Ishikawa (cell line): ENCODE measurements at regions not wholly inside any gene's neighbourhood (a gene's known extent, or its start where the extent isn't known, plus 50 kb on each side); places are given as distances from the start of the nearest gene placed in this dataset.

Experiments
- CEBPB ChIP-seq: IDR thresholded peaks from 2 replicates; pipeline ENCODE4 v1.6.1; 2012
- CREB1 ChIP-seq: IDR thresholded peaks from 2 replicates; pipeline ENCODE4 v1.6.1; 2012; ENCODE audit warnings: low read depth
- EGR1 ChIP-seq: IDR thresholded peaks from 2 replicates; pipeline ENCODE4 v1.6.1; 2012
- EP300 ChIP-seq: IDR thresholded peaks from 2 replicates; pipeline ENCODE4 v1.6.1; 2012; ENCODE audit warnings: borderline replicate concordance
- FOXM1 ChIP-seq: IDR thresholded peaks from 2 replicates; pipeline ENCODE4 v1.6.1; 2012; ENCODE audit warnings: low read depth, borderline replicate concordance
- MAX ChIP-seq: IDR thresholded peaks from 2 replicates; pipeline ENCODE4 v1.6.1; 2012
- NFIC ChIP-seq: IDR thresholded peaks from 2 replicates; pipeline ENCODE4 v1.6.1; 2012
- RAD21 ChIP-seq: IDR thresholded peaks from 2 replicates; pipeline ENCODE4 v1.6.1; 2012; ENCODE audit warnings: low read depth
- REST ChIP-seq: IDR thresholded peaks from 2 replicates; pipeline ENCODE4 v1.6.1; 2012; ENCODE audit warnings: low read depth, mild to moderate bottlenecking
- TAF1 ChIP-seq: IDR thresholded peaks from 2 replicates; pipeline ENCODE4 v1.6.1; 2012; ENCODE audit warnings: low read depth, mild to moderate bottlenecking
- TCF12 ChIP-seq: IDR thresholded peaks from 2 replicates; pipeline ENCODE4 v1.6.1; 2012; ENCODE audit warnings: low read depth
- TEAD4 ChIP-seq: IDR thresholded peaks from 2 replicates; pipeline ENCODE4 v1.6.1; 2012
- USF1 ChIP-seq: IDR thresholded peaks from 2 replicates; pipeline ENCODE4 v1.6.1; 2012
- YY1 ChIP-seq: IDR thresholded peaks from 2 replicates; pipeline ENCODE4 v1.6.1; 2012; ENCODE audit warnings: low read depth
- ZBTB7A ChIP-seq: IDR thresholded peaks from 2 replicates; pipeline ENCODE4 v1.6.1; 2012; ENCODE audit warnings: low read depth

GRCh38 chr6:120569714-120570113 lies 764.6 kb downstream of the TBC1D32 start:
- no peak for TF ChIP-seq TAF1
- TF ChIP-seq TEAD4: no peak
- no peak for TF ChIP-seq ZBTB7A
- no peak for TF ChIP-seq NFIC
- no peak for TF ChIP-seq CEBPB
- no peak for TF ChIP-seq RAD21
- TF ChIP-seq REST: no peak
- no peak for TF ChIP-seq YY1
- no peak for TF ChIP-seq FOXM1
- TF ChIP-seq USF1: no peak
- no peak for TF ChIP-seq EGR1

- TF ChIP-seq REST (no peak), ZBTB7A (no peak), FOXM1 (no peak), CREB1 (no peak), EP300 (no peak), NFIC (no peak), USF1 (no peak), EGR1 (no peak), TEAD4 (no peak), TAF1 (no peak), TCF12 (no peak), YY1 (no peak), RAD21 (no peak), MAX (no peak), CEBPB (no peak)
Observed at GRCh38 chr6:120564779-120565178, 769.5 kb downstream of the TBC1D32 start.

- TF ChIP-seq EP300 (no peak), RAD21 (no peak), TEAD4 (no peak), NFIC (no peak), TCF12 (no peak), CREB1 (no peak), EGR1 (no peak), TAF1 (no peak), MAX (no peak)
Observed at GRCh38 chr6:120558294-120558693, 776.0 kb downstream of the TBC1D32 start.

GRCh38 chr6:120557554-120557953 lies 776.7 kb downstream of the TBC1D32 start:
- no peak for TF ChIP-seq ZBTB7A
- no peak for TF ChIP-seq TAF1
- no peak for TF ChIP-seq TEAD4
- TF ChIP-seq RAD21: no peak
- TF ChIP-seq YY1: no peak
- no peak for TF ChIP-seq USF1
- no peak for TF ChIP-seq FOXM1
- TF ChIP-seq CREB1: no peak

GRCh38 chr6:120556491-120556890 lies 777.8 kb downstream of the TBC1D32 start:
- TF ChIP-seq ZBTB7A (no peak), EP300 (no peak), MAX (no peak), CEBPB (no peak), REST (no peak), USF1 (no peak)
